ENCODE measurements at regions not wholly inside any gene's neighbourhood (a gene's known extent, or its start where the extent isn't known, plus 50 kb on each side); places are given as distances from the start of the nearest gene placed in this dataset.

- Histone ChIP-seq H3K27me3 (ENCODE audit: insufficient read depth, poor library complexity, severe bottlenecking) (no peaks in the 10 kb centered on the region), H3K27ac (replicated peaks) (no peak overlapping the region), H3K4me3 (replicated peaks; ENCODE audit: insufficient read depth, low read length) (no peak overlapping the region)
- no peak for DNase-seq (ENCODE audit: low read depth in 1 of 2, low spot score in 1 of 2)
- TF ChIP-seq SPI1 (IDR thresholded peaks at IDR 0.05; ENCODE audit: borderline replicate concordance, low read depth): no peak
- TF ChIP-seq, protein P1, sequence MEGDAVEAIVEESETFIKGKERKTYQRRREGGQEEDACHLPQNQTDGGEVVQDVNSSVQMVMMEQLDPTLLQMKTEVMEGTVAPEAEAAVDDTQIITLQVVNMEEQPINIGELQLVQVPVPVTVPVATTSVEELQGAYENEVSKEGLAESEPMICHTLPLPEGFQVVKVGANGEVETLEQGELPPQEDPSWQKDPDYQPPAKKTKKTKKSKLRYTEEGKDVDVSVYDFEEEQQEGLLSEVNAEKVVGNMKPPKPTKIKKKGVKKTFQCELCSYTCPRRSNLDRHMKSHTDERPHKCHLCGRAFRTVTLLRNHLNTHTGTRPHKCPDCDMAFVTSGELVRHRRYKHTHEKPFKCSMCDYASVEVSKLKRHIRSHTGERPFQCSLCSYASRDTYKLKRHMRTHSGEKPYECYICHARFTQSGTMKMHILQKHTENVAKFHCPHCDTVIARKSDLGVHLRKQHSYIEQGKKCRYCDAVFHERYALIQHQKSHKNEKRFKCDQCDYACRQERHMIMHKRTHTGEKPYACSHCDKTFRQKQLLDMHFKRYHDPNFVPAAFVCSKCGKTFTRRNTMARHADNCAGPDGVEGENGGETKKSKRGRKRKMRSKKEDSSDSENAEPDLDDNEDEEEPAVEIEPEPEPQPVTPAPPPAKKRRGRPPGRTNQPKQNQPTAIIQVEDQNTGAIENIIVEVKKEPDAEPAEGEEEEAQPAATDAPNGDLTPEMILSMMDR (IDR thresholded peaks at IDR 0.05; ENCODE audit: insufficient read depth, low read length): no peak
- TF ChIP-seq, protein P2, sequence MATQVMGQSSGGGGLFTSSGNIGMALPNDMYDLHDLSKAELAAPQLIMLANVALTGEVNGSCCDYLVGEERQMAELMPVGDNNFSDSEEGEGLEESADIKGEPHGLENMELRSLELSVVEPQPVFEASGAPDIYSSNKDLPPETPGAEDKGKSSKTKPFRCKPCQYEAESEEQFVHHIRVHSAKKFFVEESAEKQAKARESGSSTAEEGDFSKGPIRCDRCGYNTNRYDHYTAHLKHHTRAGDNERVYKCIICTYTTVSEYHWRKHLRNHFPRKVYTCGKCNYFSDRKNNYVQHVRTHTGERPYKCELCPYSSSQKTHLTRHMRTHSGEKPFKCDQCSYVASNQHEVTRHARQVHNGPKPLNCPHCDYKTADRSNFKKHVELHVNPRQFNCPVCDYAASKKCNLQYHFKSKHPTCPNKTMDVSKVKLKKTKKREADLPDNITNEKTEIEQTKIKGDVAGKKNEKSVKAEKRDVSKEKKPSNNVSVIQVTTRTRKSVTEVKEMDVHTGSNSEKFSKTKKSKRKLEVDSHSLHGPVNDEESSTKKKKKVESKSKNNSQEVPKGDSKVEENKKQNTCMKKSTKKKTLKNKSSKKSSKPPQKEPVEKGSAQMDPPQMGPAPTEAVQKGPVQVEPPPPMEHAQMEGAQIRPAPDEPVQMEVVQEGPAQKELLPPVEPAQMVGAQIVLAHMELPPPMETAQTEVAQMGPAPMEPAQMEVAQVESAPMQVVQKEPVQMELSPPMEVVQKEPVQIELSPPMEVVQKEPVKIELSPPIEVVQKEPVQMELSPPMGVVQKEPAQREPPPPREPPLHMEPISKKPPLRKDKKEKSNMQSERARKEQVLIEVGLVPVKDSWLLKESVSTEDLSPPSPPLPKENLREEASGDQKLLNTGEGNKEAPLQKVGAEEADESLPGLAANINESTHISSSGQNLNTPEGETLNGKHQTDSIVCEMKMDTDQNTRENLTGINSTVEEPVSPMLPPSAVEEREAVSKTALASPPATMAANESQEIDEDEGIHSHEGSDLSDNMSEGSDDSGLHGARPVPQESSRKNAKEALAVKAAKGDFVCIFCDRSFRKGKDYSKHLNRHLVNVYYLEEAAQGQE (IDR thresholded peaks at IDR 0.05; ENCODE audit: insufficient replicate concordance, low read depth): no peak
- TF ChIP-seq POLR2AphosphoS5 (IDR thresholded peaks at IDR 0.05; ENCODE audit: low read depth): no peak
- TF ChIP-seq GABPA (IDR thresholded peaks at IDR 0.05; ENCODE audit: low read depth): no peak
These were observed 72.9 kb downstream of the NPY start for GRCh38 chr7:24356718-24357386.

DNA sequence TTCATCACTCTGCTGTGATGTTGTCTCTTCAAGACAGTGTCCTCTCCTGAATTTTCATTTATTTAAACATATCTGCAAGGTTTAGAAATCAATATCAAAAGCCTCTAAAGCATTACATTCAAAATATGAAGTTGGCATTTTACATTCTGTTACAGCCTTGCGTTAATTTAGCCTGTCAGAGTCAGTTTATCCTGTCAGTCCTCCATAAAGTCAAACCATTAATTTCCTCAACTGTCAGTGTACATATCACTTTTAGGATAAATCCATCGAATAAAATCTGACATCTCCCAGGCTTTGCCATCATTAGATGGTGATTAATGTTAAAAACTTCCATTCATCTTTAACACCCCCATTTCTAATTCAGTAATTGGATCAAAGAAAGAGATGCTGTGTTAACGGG lies 77.0 kb downstream of the NPY start:
- no peak for DNase-seq (ENCODE audit: low read depth in 1 of 2, low spot score in 1 of 2)
- H3K4me3 ChIP-seq (replicated peaks; ENCODE audit: insufficient read depth, low read length): no peak overlapping the region
- H3K27me3 ChIP-seq (ENCODE audit: insufficient read depth, poor library complexity, severe bottlenecking): no peaks in the 10 kb centered on the region
- H3K27ac ChIP-seq (replicated peaks): no peak overlapping the region
- TF ChIP-seq, protein P1 (IDR thresholded peaks at IDR 0.05; ENCODE audit: insufficient read depth, low read length): no peak
- TF ChIP-seq GABPA (IDR thresholded peaks at IDR 0.05; ENCODE audit: low read depth) (no peak), SPI1 (IDR thresholded peaks at IDR 0.05; ENCODE audit: borderline replicate concordance, low read depth) (no peak), POLR2AphosphoS5 (IDR thresholded peaks at IDR 0.05; ENCODE audit: low read depth) (no peak)
- TF ChIP-seq, protein P2 (IDR thresholded peaks at IDR 0.05; ENCODE audit: insufficient replicate concordance, low read depth): no peak

DNA sequence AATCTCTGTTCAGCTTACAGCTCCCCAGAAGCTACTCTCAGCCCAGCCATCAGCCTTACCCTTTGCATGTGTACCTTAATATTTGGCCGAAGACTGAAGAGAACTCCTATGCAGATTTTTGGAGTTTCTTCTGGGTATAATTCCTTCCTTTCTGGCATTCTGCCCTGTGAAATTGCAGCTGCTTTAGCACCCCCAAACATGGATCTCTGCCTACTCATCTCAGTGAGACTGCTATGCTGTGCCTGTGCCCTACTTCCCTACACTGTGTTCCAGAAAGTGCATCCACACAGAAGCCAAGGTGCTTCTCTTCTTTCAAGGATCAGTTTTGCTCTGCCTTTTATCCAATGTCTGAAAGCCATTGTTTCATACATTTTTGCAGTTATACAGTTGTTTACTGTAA lies 81.6 kb downstream of the NPY start:
- no peak overlapping the region for H3K4me3 ChIP-seq (replicated peaks; ENCODE audit: insufficient read depth, low read length)
- TF ChIP-seq SPI1 (IDR thresholded peaks at IDR 0.05; ENCODE audit: borderline replicate concordance, low read depth): no peak
- TF ChIP-seq, protein P2 (IDR thresholded peaks at IDR 0.05; ENCODE audit: insufficient replicate concordance, low read depth): no peak
- no peak for TF ChIP-seq POLR2AphosphoS5 (IDR thresholded peaks at IDR 0.05; ENCODE audit: low read depth)
- TF ChIP-seq, protein P1 (IDR thresholded peaks at IDR 0.05; ENCODE audit: insufficient read depth, low read length): no peak
- TF ChIP-seq GABPA (IDR thresholded peaks at IDR 0.05; ENCODE audit: low read depth): no peak
- H3K27me3 ChIP-seq (ENCODE audit: insufficient read depth, poor library complexity, severe bottlenecking): no peaks in the 10 kb centered on the region
- H3K27ac ChIP-seq (replicated peaks): no peak overlapping the region
- DNase-seq (ENCODE audit: low read depth in 1 of 2, low spot score in 1 of 2): no peak
